GM19438 (cell line): ENCODE measurements at regions not wholly inside any gene's neighbourhood (a gene's known extent, or its start where the extent isn't known, plus 50 kb on each side); places are given as distances from the start of the nearest gene placed in this dataset.
"Not testable (repeated sequence)": the region's sequence is repeated elsewhere in the genome, so short reads cannot be mapped to it uniquely, and the experiment has no call there.

Experiments
- ATAC-seq: cut with Tn5 transposase; IDR thresholded peaks from one replicate; pipeline ENCODE4 v1.9.1; 2021; ENCODE audit warnings: low read depth; ENCODE audit not compliant: unreplicated experiment

DNA sequence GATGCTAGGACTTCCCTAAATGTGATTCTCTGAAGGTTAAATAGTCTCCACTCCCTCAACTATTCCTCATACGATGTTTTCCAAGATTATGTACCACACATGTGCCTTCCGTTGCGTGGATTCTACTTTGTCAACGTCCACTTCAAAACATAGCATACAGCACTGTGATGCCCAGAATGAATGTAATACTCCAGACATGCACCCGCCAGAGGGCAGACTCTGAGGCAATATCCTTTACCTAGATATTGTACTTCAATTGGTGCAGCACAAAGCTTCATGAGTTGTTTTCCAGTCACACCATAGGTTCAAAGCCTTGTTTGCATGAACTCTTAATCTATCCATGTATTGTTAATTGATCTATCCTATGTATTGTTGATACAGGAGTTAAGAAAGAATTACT lies 201.0 kb upstream of the NABP1 start:
- ATAC-seq: no peak

GRCh38 chr2:191478799-191479679 lies 198.9 kb upstream of the NABP1 start:
- no peak for ATAC-seq

DNA sequence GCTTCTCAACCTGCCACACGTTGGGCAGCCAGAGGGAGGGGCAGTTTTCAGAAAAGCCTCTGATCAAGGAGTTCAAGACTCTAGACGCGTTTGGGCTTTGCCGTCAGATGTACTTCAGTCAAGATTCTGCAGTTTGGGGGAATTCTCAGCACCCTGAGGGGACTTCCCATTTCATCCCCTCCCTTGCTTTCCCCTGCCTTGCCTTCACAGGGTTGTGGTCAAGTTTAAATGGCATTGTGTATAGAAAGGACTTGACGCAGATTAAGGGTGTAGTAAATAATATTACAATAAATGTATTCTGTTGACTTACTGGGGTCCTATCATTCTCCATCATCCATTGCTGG lies 198.3 kb upstream of the NABP1 start:
- no peak for ATAC-seq

DNA sequence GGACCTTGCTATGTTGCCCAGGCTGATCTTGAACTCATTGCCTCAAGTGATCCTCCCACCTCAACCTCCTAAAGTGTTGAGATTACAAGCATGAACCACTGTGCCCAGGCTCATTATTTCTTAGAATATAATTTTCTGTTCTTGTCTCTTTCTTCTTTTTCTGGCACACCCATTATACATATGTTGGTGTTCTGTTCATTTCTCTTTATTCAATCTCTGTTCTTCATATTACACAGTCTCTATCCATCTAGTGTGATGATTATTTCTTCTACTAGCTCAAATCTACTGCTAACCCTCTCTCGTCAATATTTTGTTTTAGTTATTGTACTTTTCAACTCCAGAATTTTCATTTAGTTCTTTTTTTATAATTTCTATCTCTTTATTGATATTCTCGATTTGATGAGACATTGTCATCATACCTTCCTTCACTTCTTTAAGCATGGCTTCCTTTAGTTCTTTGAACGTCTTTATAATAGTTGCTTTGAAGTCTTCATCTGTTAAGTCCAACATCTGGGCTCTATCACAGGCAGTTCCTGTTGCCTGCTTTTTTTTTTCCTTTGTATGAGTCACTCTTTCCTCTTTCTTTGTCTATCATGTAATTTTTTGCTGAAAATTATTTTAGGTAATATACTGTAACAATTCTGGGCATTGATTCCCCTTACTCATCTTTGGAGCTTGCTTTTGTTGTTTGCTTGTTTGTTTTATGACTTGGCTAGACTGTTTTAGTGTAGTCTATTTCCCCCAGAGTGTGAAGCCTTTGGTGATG lies 196.4 kb upstream of the NABP1 start:
- no peak for ATAC-seq

GRCh38 chr2:191483117-191483516 lies 194.8 kb upstream of the NABP1 start:
- no peak for ATAC-seq

DNA sequence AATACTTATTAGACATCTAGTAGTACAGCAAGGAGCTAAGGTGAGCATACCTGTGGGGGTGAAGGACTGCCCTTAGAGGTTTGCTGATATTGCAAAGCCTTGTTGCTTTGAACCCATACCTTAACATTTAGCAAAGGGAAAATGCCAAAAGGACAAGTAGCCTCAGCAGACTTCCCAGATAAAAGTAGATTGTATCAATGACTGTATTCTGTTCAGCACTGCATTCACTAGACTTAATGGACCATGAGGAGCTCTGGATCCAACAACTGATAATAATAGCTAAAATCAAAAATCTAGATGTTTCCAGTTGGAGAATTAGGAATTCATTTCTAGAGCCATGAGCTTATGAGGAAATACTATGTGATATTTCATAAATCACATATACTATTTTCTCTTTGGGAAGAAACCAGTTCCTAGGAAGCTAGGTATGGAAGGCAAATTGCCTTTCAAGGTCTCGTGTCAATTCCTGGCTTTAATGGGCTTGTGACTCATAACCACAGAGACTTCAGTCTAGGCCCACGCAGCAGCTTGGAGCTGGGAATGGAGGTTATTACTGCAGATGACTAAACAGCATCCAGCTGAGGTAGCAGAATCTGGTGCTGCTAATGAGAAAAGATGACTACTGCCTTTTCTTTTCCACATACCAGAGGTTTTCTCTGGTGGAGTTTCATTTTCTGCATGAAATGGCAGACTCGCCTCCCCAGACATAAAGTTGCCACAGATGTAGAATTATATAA lies 191.2 kb upstream of the NABP1 start:
- ATAC-seq: no peak

GRCh38 chr2:191488135-191488534 lies 189.8 kb upstream of the NABP1 start:
- no peak for ATAC-seq

DNA sequence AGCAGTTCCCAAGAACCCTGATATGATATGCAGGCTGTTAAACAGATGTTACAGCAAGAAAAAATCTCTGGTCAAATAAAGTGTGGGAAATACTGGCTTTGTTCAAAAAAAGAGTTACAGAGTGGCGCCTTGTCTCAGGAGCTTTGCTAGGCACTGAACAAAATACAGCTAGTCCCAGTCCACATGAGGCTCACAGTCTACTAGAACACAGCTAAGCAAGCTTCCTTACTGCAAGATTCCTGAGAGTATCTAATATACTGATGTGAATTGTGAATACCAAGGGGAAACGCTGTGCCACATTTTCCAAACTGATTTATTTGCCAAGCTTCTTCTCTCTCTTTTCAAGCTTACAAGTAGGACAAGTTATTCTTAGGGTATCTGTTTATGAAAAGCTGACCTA lies 188.8 kb upstream of the NABP1 start:
- no peak for ATAC-seq

DNA sequence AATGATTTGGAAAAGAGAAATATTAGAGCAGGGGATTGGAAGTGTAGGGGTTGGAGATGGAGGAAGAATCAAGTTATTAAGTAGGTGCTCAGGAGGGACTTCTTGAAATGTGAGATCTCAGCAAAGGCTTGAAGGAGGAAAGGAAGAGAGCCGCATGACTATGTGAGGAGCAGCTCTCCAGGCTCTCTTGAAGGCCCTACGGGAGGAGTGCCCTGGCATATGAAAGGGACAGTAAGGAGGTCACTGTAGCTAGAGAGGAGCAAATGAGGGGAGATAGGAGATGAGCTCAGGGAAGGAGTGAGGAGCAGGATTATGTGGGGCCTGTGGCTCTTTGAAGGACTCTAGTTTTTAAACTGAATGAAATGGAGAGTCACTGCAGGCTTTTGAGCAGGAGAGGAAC lies 181.1 kb upstream of the NABP1 start:
- ATAC-seq: no peak

GRCh38 chr2:191497822-191498221 lies 180.1 kb upstream of the NABP1 start:
- no peak for ATAC-seq

GRCh38 chr2:191499050-191499449 lies 178.9 kb upstream of the NABP1 start:
- no peak for ATAC-seq

DNA sequence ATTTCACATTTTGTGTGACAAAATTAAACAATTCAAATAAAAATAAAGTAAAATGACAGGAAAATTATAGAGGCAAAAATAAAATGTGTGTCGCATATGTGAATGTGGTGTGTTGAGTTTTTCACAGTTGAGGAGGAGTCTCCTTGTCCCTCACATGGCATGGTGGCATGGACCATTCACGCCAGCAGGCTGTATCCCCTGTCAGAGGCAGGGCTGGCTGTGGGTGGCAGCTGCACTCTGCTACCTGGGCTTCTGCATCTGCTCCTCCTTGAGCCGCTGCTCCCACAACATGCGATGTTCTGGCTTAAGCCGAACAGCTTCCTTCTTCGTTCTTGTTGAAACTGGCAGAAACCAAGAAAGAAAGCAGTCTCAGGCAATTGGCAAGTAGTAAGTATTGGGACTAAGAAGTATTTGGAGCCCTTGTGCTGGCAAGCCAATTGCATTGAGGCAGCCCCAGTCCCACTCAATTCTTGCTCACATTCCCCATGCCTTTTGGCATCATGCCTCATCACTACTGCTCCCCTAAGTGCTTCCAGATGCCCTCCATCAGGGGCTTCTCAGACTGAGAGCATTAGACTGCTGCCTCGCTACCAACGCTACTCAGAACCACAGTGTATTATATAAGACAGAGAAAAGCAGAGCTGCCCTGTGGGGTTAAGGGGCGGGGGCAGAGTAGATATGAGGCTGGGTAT lies 177.9 kb upstream of the NABP1 start:
- no peak for ATAC-seq

- ATAC-seq: no peak
Measured at GRCh38 chr2:191500566-191500883, 177.4 kb upstream of the NABP1 start.

DNA sequence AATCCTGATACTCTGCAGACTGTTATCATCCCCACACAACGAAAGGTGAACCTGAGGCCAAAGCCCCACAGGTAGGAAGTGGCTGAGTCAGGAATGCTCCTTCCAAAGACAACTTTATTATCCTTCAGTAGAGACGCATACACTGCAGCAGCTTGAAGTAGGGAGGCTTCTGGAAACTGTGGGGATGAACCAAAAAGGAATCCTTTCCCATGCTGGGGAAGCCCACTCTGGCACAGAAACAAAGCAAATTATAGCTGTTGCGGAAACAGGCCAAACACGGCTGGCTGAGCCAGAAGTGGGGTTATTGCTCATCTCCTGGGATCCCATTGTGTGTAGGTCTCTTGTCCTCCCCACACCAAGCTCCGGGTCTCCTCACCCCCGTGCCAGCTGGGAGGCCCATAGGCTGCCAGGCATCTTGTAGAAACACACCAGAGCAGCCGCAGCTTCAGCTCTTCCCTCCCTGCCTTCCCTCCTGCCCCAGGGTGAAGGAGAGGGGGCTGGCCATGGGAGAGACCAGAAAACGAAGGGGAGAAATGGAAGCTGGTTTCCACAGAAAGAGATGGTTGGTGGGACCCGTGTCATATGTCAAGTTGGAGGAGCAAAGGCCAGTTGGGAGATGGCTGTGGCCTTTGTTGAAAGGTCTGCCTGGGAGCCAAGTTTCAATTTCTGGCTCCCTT lies 176.9 kb upstream of the NABP1 start:
- ATAC-seq: no peak

GRCh38 chr2:191501561-191502168 lies 176.3 kb upstream of the NABP1 start:
- no peak for ATAC-seq

DNA sequence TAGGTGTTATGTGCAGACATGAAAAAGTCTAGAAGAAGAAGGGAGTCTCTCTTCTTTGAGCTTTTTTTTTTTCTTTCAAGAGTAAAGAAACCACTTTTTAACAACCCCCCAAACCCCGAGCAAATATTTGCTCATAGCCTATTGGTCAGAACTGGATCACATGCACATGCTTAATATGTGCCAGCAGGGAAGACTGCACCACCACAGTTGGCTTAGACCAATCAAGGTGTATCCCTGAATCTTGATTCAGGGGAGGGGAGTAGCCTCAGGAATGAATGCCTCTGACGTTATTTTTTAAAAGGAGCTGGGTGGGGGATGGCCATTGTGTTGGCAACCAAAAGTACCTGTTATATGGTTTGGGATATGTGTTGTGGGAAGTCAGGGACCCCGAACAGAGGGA lies 171.4 kb upstream of the NABP1 start:
- ATAC-seq: no peak

DNA sequence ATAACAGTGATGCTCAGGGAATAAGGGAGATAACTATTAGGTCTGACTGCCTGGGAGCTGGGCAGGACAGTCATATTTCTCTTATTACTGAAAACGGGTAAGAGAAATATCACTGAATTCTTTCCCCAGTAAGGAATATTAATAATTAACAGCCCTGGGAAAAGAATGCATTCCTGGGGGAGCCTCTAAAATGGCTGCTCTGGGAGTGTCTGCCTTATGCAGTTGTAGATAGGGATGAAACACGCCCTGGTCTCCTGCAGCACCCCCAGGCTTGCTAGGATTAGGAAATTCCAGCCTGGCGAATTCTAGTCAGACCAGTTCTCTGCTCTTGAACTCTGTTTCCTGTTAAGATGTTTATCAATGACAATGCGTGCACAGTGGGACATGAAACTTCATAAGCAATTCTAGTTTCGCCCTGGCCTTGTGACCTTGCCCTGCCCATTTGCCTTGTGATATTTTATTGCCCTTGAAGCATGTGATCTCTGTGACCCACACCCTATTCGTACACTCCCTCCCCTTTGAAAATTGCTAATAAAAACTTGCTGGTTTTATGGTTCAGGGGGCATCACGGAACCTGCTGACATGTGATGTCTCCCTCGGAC lies 170.6 kb upstream of the NABP1 start:
- ATAC-seq: not testable (repeated sequence)

DNA sequence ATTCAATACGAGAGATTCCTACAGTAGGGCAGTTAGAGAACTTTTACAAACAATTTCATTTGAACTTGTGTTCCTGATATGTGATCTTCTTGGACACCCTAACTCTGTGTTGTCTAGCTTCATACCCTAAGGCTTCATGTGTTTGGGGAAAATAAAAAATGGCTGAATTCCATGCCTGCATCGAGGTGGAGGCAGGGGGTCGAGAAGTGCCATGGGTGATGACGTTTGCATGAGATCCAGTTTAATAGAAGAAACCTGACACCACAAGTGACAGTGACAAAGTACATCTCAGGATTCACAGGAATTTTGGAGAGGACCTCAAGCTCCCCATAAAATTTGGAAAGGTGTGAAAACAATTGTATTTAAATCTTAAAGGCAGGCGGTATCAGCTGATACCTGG lies 169.2 kb upstream of the NABP1 start:
- no peak for ATAC-seq

- no peak for ATAC-seq
Measured at GRCh38 chr2:191512216-191512835, 165.6 kb upstream of the NABP1 start.
